ENCODE measurements at regions not wholly inside any gene's neighbourhood (a gene's known extent, or its start where the extent isn't known, plus 50 kb on each side); places are given as distances from the start of the nearest gene placed in this dataset.

- H3K4me3 ChIP-seq (ENCODE audit: low read length) = no peak overlapping the region
- TF ChIP-seq CTCF (IDR thresholded peaks at IDR 0.05; ENCODE audit: low read depth, low read length, poor library complexity, severe bottlenecking) = no peak
- TF ChIP-seq EZH2phosphoT487 (IDR thresholded peaks at IDR 0.05; ENCODE audit: borderline replicate concordance, low read length) = no peak
- H3F3A ChIP-seq (ENCODE audit: control insufficient read depth, insufficient read depth) = no peaks in the 10 kb centered on the region
- no peaks in the 10 kb centered on the region for H3K4me1 ChIP-seq (ENCODE audit: control insufficient read depth, low read length)
- no peaks in the 10 kb centered on the region for H3K79me2 ChIP-seq (ENCODE audit: control insufficient read depth, low read length)
- no peak overlapping the region for H3K4me2 ChIP-seq (ENCODE audit: low read length)
- H4K20me1 ChIP-seq (ENCODE audit: control insufficient read depth, insufficient read depth, low read depth, low read length) = no peaks in the 10 kb centered on the region
- no peak overlapping the region for H3K27ac ChIP-seq (ENCODE audit: low read depth, low read length)
- H3K9me3 ChIP-seq (ENCODE audit: control insufficient read depth, insufficient read depth, low read length) = no peaks in the 10 kb centered on the region
- peaks cover 3% of the 10 kb centered on the region; the same call in 1 of the 2 replicates for H3K27me3 ChIP-seq (ENCODE audit: control insufficient read depth, low read length)
- no peaks in the 10 kb centered on the region for H3K9me2 ChIP-seq (replicated peaks; ENCODE audit: control insufficient read depth, low read length)
- H3K36me3 ChIP-seq (ENCODE audit: control insufficient read depth, low read length) = no peaks in the 10 kb centered on the region
Measured at GRCh38 chr7:91425149-91425548, 160.9 kb downstream of the FZD1 start.

GRCh38 chr7:91427051-91427450 lies 162.8 kb downstream of the FZD1 start:
- Histone ChIP-seq H4K20me1 (ENCODE audit: control insufficient read depth, insufficient read depth, low read depth, low read length) (no peaks in the 10 kb centered on the region), H3K79me2 (ENCODE audit: control insufficient read depth, low read length) (no peaks in the 10 kb centered on the region), H3F3A (ENCODE audit: control insufficient read depth, insufficient read depth) (no peaks in the 10 kb centered on the region)

GRCh38 chr7:91431601-91432000 lies 167.4 kb downstream of the FZD1 start:
- Histone ChIP-seq H3K9me2 (replicated peaks; ENCODE audit: control insufficient read depth, low read length) (no peaks in the 10 kb centered on the region; the same call in 1 of the 2 replicates), H3K4me3 (ENCODE audit: low read length) (no peak overlapping the region)
- TF ChIP-seq CTCF (IDR thresholded peaks at IDR 0.05; ENCODE audit: low read depth, low read length, poor library complexity, severe bottlenecking) = no peak
- TF ChIP-seq EZH2phosphoT487 (IDR thresholded peaks at IDR 0.05; ENCODE audit: borderline replicate concordance, low read length) = no peak

More at GRCh38 chr7:91427051-91427450, 162.8 kb downstream of the FZD1 start:
- Histone ChIP-seq H3K27ac (ENCODE audit: low read depth, low read length) (no peak overlapping the region), H3K4me2 (ENCODE audit: low read length) (no peak overlapping the region), H3K4me3 (ENCODE audit: low read length) (no peak overlapping the region), H3K9me3 (ENCODE audit: control insufficient read depth, insufficient read depth, low read length) (no peaks in the 10 kb centered on the region), H3K9me2 (replicated peaks; ENCODE audit: control insufficient read depth, low read length) (no peaks in the 10 kb centered on the region), H3K27me3 (ENCODE audit: control insufficient read depth, low read length) (peaks cover 3% of the 10 kb centered on the region; the same call in 1 of the 2 replicates), H3K4me1 (ENCODE audit: control insufficient read depth, low read length) (no peaks in the 10 kb centered on the region), H3K36me3 (ENCODE audit: control insufficient read depth, low read length) (no peaks in the 10 kb centered on the region)
- TF ChIP-seq EZH2phosphoT487 (IDR thresholded peaks at IDR 0.05; ENCODE audit: borderline replicate concordance, low read length) = no peak
- no peak for TF ChIP-seq CTCF (IDR thresholded peaks at IDR 0.05; ENCODE audit: low read depth, low read length, poor library complexity, severe bottlenecking)

More at GRCh38 chr7:91431601-91432000, 167.4 kb downstream of the FZD1 start:
- no peaks in the 10 kb centered on the region for H3F3A ChIP-seq (ENCODE audit: control insufficient read depth, insufficient read depth)
- no peak overlapping the region for H3K27ac ChIP-seq (ENCODE audit: low read depth, low read length)
- H3K9me3 ChIP-seq (ENCODE audit: control insufficient read depth, insufficient read depth, low read length) = 0 out of 2 replicates have a peak, but pooled peaks cover under 1% of the 10 kb centered on the region
- H3K4me2 ChIP-seq (ENCODE audit: low read length) = no peak overlapping the region
- H3K79me2 ChIP-seq (ENCODE audit: control insufficient read depth, low read length) = no peaks in the 10 kb centered on the region
- H4K20me1 ChIP-seq (ENCODE audit: control insufficient read depth, insufficient read depth, low read depth, low read length) = no peaks in the 10 kb centered on the region
- H3K27me3 ChIP-seq (ENCODE audit: control insufficient read depth, low read length) = peaks cover 13% of the 10 kb centered on the region
- H3K4me1 ChIP-seq (ENCODE audit: control insufficient read depth, low read length) = no peaks in the 10 kb centered on the region
- no peaks in the 10 kb centered on the region for H3K36me3 ChIP-seq (ENCODE audit: control insufficient read depth, low read length)

Measured in DOHH2 (cell line).